Peyer's patch (tissue), 4 donors: ENCODE measurements at regions not wholly inside any gene's neighbourhood (a gene's known extent, or its start where the extent isn't known, plus 50 kb on each side); places are given as distances from the start of the nearest gene placed in this dataset.

Experiments used
- POLR2A ChIP-seq, 2 donors: fragments of 450-650 bp; IDR thresholded peaks; one replicate each; pipeline ENCODE4 v1.5.1; 2017; ENCODE audit warnings: antibody characterized with exemption in 2 of 2, mild to moderate bottlenecking in 2 of 2, moderate library complexity in 2 of 2
- TF ChIP-seq, protein P1 (sequence below), 6 experiments: fragments of 450-650 bp in 4 of 6; fragments of 200-600 bp in 2 of 6; sonication (generic) in 1 of 6; IDR thresholded peaks; one replicate each; pipeline ENCODE4 v1.5.1; 2017 to 2019; ENCODE audit warnings: antibody characterized with exemption in 6 of 6, mild to moderate bottlenecking in 3 of 6, moderate library complexity in 1 of 6

DNA sequence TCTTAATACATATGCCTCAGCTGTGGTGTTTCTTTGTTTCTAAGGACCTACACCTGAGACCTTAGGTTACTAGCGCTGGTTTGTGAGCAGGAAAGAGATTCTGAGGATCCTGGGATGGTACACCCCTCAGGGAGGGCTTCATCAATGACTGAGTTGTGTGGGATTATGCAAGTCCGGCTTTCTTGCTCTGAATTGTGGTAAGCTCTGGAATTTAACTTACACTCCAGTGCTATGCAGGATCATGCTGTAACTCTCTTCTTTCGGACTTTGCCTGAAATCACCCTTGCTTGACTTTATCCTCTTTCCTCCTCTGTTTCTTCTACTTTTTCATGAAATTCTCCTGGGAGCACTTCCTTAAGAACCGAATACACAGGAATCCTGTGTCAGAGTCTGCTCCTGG is 431.5 kb upstream of the BOD1L1 start:
- TF ChIP-seq POLR2A (IDR thresholded peaks at IDR 0.05), result no peak
- TF ChIP-seq, protein P1, sequence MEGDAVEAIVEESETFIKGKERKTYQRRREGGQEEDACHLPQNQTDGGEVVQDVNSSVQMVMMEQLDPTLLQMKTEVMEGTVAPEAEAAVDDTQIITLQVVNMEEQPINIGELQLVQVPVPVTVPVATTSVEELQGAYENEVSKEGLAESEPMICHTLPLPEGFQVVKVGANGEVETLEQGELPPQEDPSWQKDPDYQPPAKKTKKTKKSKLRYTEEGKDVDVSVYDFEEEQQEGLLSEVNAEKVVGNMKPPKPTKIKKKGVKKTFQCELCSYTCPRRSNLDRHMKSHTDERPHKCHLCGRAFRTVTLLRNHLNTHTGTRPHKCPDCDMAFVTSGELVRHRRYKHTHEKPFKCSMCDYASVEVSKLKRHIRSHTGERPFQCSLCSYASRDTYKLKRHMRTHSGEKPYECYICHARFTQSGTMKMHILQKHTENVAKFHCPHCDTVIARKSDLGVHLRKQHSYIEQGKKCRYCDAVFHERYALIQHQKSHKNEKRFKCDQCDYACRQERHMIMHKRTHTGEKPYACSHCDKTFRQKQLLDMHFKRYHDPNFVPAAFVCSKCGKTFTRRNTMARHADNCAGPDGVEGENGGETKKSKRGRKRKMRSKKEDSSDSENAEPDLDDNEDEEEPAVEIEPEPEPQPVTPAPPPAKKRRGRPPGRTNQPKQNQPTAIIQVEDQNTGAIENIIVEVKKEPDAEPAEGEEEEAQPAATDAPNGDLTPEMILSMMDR (IDR thresholded peaks at IDR 0.05), result no peak
